ENCODE measurements at regions not wholly inside any gene's neighbourhood (a gene's known extent, or its start where the extent isn't known, plus 50 kb on each side); places are given as distances from the start of the nearest gene placed in this dataset.
"Not testable (repeated sequence)": the region's sequence is repeated elsewhere in the genome, so short reads cannot be mapped to it uniquely, and the experiment has no call there.

GRCh38 chr2:71920819-71921218 lies 226.8 kb downstream of the CYP26B1 start:
- not testable (repeated sequence) for DNase-seq

- DNase-seq: no peak
These were observed 228.0 kb downstream of the CYP26B1 start for GRCh38 chr2:71919708-71920107.

GRCh38 chr2:71910277-71910676 lies 237.4 kb downstream of the CYP26B1 start:
- DNase-seq: no peak

GRCh38 chr2:71908798-71909197 lies 238.9 kb downstream of the CYP26B1 start:
- DNase-seq: no peak

- no peak for DNase-seq
These were observed 240.2 kb downstream of the CYP26B1 start for GRCh38 chr2:71907503-71907902.

- no peak for DNase-seq
These were observed 241.2 kb downstream of the CYP26B1 start for GRCh38 chr2:71906357-71906973.

GRCh38 chr2:71905205-71905604 lies 242.5 kb downstream of the CYP26B1 start:
- DNase-seq: no peak

GRCh38 chr2:71903841-71904240 lies 243.8 kb downstream of the CYP26B1 start:
- no peak for DNase-seq

- DNase-seq: no peak
These were observed 246.2 kb downstream of the CYP26B1 start for GRCh38 chr2:71901466-71901865.

GRCh38 chr2:71898851-71899681 lies 248.6 kb downstream of the CYP26B1 start:
- DNase-seq: peak; percentile 43

- no peak for DNase-seq
These were observed 249.3 kb downstream of the CYP26B1 start for GRCh38 chr2:71898375-71898774.

GRCh38 chr2:71897836-71898235 lies 249.8 kb downstream of the CYP26B1 start:
- no peak for DNase-seq

- DNase-seq: peak; percentile 41
These were observed 250.6 kb downstream of the CYP26B1 start for GRCh38 chr2:71897137-71897480.

- peak; percentile 37 for DNase-seq
These were observed 251.1 kb downstream of the CYP26B1 start for GRCh38 chr2:71896385-71897136.

GRCh38 chr2:71895320-71896161 lies 252.1 kb downstream of the CYP26B1 start:
- peak; percentile 70 for DNase-seq

- DNase-seq: peak; percentile 62
These were observed 253.4 kb downstream of the CYP26B1 start for GRCh38 chr2:71894261-71894660.

- peak; percentile 36 for DNase-seq
These were observed 254.0 kb downstream of the CYP26B1 start for GRCh38 chr2:71893646-71894045.

GRCh38 chr2:71892896-71893295 lies 254.8 kb downstream of the CYP26B1 start:
- peak; percentile 27 for DNase-seq

GRCh38 chr2:71892423-71892730 lies 255.3 kb downstream of the CYP26B1 start:
- peak; percentile 21 for DNase-seq

- peak; percentile 34 for DNase-seq
These were observed 255.8 kb downstream of the CYP26B1 start for GRCh38 chr2:71891719-71892422.

- no peak for DNase-seq
These were observed 256.5 kb downstream of the CYP26B1 start for GRCh38 chr2:71891155-71891554.

All from islet precursor cell (in vitro differentiated cells).